H9 (cell line): ENCODE measurements at regions not wholly inside any gene's neighbourhood (a gene's known extent, or its start where the extent isn't known, plus 50 kb on each side); places are given as distances from the start of the nearest gene placed in this dataset.

Experiments used
- DNase-seq: peaks from one replicate; pipeline ENCODE4 v3.0.0-alpha.2; 2017
- H2AFZ ChIP-seq: one replicate; pipeline ENCODE4 v1.6.1; 2013; ENCODE audit warnings: mild to moderate bottlenecking, low read length, control low read depth, moderate library complexity
- H2AK5ac ChIP-seq: 2 replicates; pipeline ENCODE4 v1.6.1; 2013; ENCODE audit warnings: low read length, control low read depth, mixed read lengths; ENCODE audit not compliant: insufficient read length
- H2BK120ac ChIP-seq: one replicate; pipeline ENCODE4 v1.6.1; 2013; ENCODE audit warnings: low read depth, mild to moderate bottlenecking, low read length, control low read depth, inconsistent platforms; ENCODE audit not compliant: poor library complexity, severe bottlenecking
- H2BK12ac ChIP-seq: 2 replicates; pipeline ENCODE4 v1.6.1; 2013; ENCODE audit warnings: low read length, control low read depth, mixed read lengths, low read depth; ENCODE audit not compliant: insufficient read length
- H2BK15ac ChIP-seq: 2 replicates; pipeline ENCODE4 v1.6.1; 2013; ENCODE audit warnings: low read depth, low read length, control low read depth
- H2BK20ac ChIP-seq: one replicate; pipeline ENCODE4 v1.6.1; 2013; ENCODE audit warnings: low read depth, mild to moderate bottlenecking, low read length, control low read depth, inconsistent platforms; ENCODE audit not compliant: poor library complexity, severe bottlenecking
- H2BK5ac ChIP-seq: 2 replicates; pipeline ENCODE4 v1.6.1; 2013; ENCODE audit warnings: low read length, control low read depth, mixed read lengths; ENCODE audit not compliant: insufficient read length
- H3K14ac ChIP-seq: 2 replicates; pipeline ENCODE4 v1.6.1; 2013; ENCODE audit warnings: low read length, control low read depth; ENCODE audit not compliant: insufficient read depth
- H3K18ac ChIP-seq: 2 replicates; pipeline ENCODE4 v1.6.1; 2013; ENCODE audit warnings: low read depth, mild to moderate bottlenecking, mixed read lengths, low read length, control low read depth; ENCODE audit not compliant: insufficient read length
- H3K23ac ChIP-seq: 2 replicates; pipeline ENCODE4 v1.6.1; 2013; ENCODE audit warnings: low read length, control low read depth, mixed read lengths, low read depth; ENCODE audit not compliant: insufficient read length
- H3K23me2 ChIP-seq: 2 replicates; pipeline ENCODE4 v1.6.1; 2013; ENCODE audit warnings: low read depth, mild to moderate bottlenecking, mixed read lengths, low read length, control low read depth; ENCODE audit not compliant: insufficient read length, poor library complexity, severe bottlenecking
- H3K27ac ChIP-seq: 2 replicates; pipeline ENCODE4 v1.5.1; 2013; ENCODE audit warnings: low read length, control low read depth, mixed read lengths, low read depth; ENCODE audit not compliant: insufficient read length
- H3K27me3 ChIP-seq: 2 replicates; pipeline ENCODE4 v1.6.1; 2013; ENCODE audit warnings: low read length, control low read depth, inconsistent platforms; ENCODE audit not compliant: insufficient read depth
- H3K4ac ChIP-seq: 2 replicates; pipeline ENCODE4 v1.6.1; 2013; ENCODE audit warnings: low read depth, mild to moderate bottlenecking, control low read depth, inconsistent platforms, low read length, moderate library complexity
- H3K4me1 ChIP-seq: 2 replicates; pipeline ENCODE4 v1.6.1; 2013; ENCODE audit warnings: low read length, control low read depth, inconsistent platforms; ENCODE audit not compliant: insufficient read depth
- H3K4me2 ChIP-seq: 2 replicates; pipeline ENCODE4 v1.6.1; 2013; ENCODE audit warnings: low read length, control low read depth, mixed read lengths; ENCODE audit not compliant: insufficient read length, insufficient read depth
- H3K56ac ChIP-seq: 2 replicates; pipeline ENCODE4 v1.6.1; 2013; ENCODE audit warnings: low read depth, mild to moderate bottlenecking, mixed read lengths, low read length, control low read depth; ENCODE audit not compliant: insufficient read length
- H3K79me1 ChIP-seq: 2 replicates; pipeline ENCODE4 v1.6.1; 2013; ENCODE audit warnings: low read depth, mild to moderate bottlenecking, moderate library complexity, low read length, control low read depth, inconsistent platforms; ENCODE audit not compliant: insufficient read depth, poor library complexity, severe bottlenecking
- H3K79me2 ChIP-seq: 2 replicates; pipeline ENCODE4 v1.6.1; 2013; ENCODE audit warnings: low read length, control low read depth, inconsistent platforms; ENCODE audit not compliant: insufficient read depth
- H3K9ac ChIP-seq: 2 replicates; pipeline ENCODE4 v1.6.1; 2013; ENCODE audit warnings: low read length, control low read depth, mixed read lengths; ENCODE audit not compliant: insufficient read length; ENCODE audit errors: extremely low read depth
- H3K9me3 ChIP-seq: one replicate; pipeline ENCODE4 v1.6.1; 2013; ENCODE audit warnings: low read depth, low read length, inconsistent platforms; ENCODE audit not compliant: control insufficient read depth
- H3T11ph ChIP-seq: one replicate; pipeline ENCODE4 v1.6.1; 2013; ENCODE audit warnings: mild to moderate bottlenecking, low read length, control low read depth, inconsistent platforms
- H4K20me1 ChIP-seq: one replicate; pipeline ENCODE4 v1.6.1; 2013; ENCODE audit not compliant: control insufficient read depth, insufficient read length, insufficient read depth
- H4K5ac ChIP-seq: 2 replicates; pipeline ENCODE4 v1.6.1; 2013; ENCODE audit warnings: low read depth, mild to moderate bottlenecking, mixed read lengths, low read length, control low read depth; ENCODE audit not compliant: insufficient read length
- H4K8ac ChIP-seq: replicated peaks from 2 replicates; pipeline ENCODE4 v1.6.1; 2013; ENCODE audit warnings: low read length, control low read depth, mixed read lengths, low read depth; ENCODE audit not compliant: insufficient read length
- H4K91ac ChIP-seq: 2 replicates; pipeline ENCODE4 v1.6.1; 2013; ENCODE audit warnings: low read depth, mild to moderate bottlenecking, moderate library complexity, mixed read lengths, low read length, control low read depth; ENCODE audit not compliant: insufficient read length
- H3K27ac Mint-ChIP-seq, 3 experiments: 2 replicates in 2 of 3; 3 replicates in 1 of 3; pipeline ENCODE4 v1.8.0; 2020 to 2021; ENCODE audit warnings: mixed read lengths in 3 of 3, mild to moderate bottlenecking in 1 of 3, moderate library complexity in 1 of 3
- H3K27me3 Mint-ChIP-seq: 2 replicates; pipeline ENCODE4 v1.8.0; 2021; ENCODE audit warnings: low read depth, mild to moderate bottlenecking, moderate library complexity, mixed read lengths
- H3K36me3 Mint-ChIP-seq, 3 experiments: 2 replicates in 2 of 3; 3 replicates in 1 of 3; pipeline ENCODE4 v1.8.0; 2020 to 2021; ENCODE audit warnings: low read depth in 3 of 3, mixed read lengths in 3 of 3; ENCODE audit not compliant: insufficient read depth in 1 of 3
- H3K4me1 Mint-ChIP-seq, 2 experiments: 2 replicates each; pipeline ENCODE4 v1.8.0; 2020; ENCODE audit warnings: mixed read lengths in 2 of 2
- H3K4me3 Mint-ChIP-seq, 2 experiments: 2 replicates in 1 of 2; 3 replicates in 1 of 2; pipeline ENCODE4 v1.8.0; 2020 to 2021; ENCODE audit warnings: mild to moderate bottlenecking in 2 of 2, mixed read lengths in 2 of 2, moderate library complexity in 1 of 2
- H3K9me3 Mint-ChIP-seq, 2 experiments: 2 replicates in 1 of 2; 3 replicates in 1 of 2; pipeline ENCODE4 v1.8.0; 2020; ENCODE audit warnings: mild to moderate bottlenecking in 2 of 2, mixed read lengths in 2 of 2, moderate library complexity in 1 of 2
- WGBS: extraction: QIAGEN DNeasy Blood & Tissue Kit; methylation state at CpG from one replicate; pipeline ENCODE4 v1.1.7; 2013; ENCODE audit warnings: missing lambda C conversion rate, low lambda C conversion rate, mixed read lengths; ENCODE audit not compliant: insufficient read length; ENCODE audit errors: extremely low coverage; 5-methylcytosine and 5-hydroxymethylcytosine counted together
- TF ChIP-seq, protein P1 (sequence below): fragments of 200-600 bp; sonication (generic); conservative IDR thresholded peaks from 3 replicates; pipeline ENCODE4 v1.8.0; 2021; ENCODE audit warnings: antibody characterized with exemption, mild to moderate bottlenecking

DNA sequence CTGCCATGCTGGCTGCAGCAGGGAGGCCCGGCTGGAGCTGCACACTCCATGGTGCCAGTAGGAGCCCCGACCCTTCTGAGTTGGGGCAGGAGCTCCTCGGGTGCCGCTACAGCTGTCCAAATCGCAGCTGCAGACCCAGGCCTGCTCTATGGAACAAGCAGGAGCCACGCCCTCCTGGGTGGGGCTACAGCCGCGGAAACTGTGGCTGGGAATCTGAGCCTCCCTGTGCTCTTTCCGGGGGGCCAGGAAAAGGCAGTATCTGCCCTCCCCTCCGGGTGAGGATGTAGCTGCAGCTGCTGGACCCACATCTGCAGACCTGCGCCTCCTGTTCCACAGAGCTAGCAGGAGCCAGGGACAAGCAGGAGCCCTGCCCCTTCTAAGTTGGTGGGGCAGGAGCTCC is 278.9 kb upstream of the ACTBL2 start:
- H3K56ac ChIP-seq = no peak overlapping the region

More for the DNA sequence above, 278.9 kb upstream of the ACTBL2 start:
- Mint-ChIP-seq H3K27ac (no peak overlapping the region), H3K4me1 (peaks cover 0 to 2% of the 10 kb centered on the region in 2 experiments; a peak in 1 of 4 replicates), H3K4me3 (no peak overlapping the region), H3K27me3 (no peaks in the 10 kb centered on the region), H3K36me3 (no peaks in the 10 kb centered on the region; a peak in 1 of 7 replicates), H3K9me3 (no peaks in the 10 kb centered on the region; a peak in 1 of 5 replicates)
- H3K4me1 ChIP-seq = no peaks in the 10 kb centered on the region
- H3K9ac ChIP-seq = no peak overlapping the region
- no peak overlapping the region for H3K4ac ChIP-seq
- H3K23ac ChIP-seq = no peak overlapping the region
- no peaks in the 10 kb centered on the region for H4K20me1 ChIP-seq
- H3K27ac ChIP-seq = no peak overlapping the region
- H3K27me3 ChIP-seq = no peaks in the 10 kb centered on the region
- H3K14ac ChIP-seq = no peak overlapping the region; the same call in 1 of the 2 replicates
- no peak overlapping the region for H4K8ac ChIP-seq
- H2BK12ac ChIP-seq = no peak overlapping the region
- peak; percentile 34 for DNase-seq
- no peak overlapping the region for H2BK5ac ChIP-seq
- no peaks in the 10 kb centered on the region for H3K23me2 ChIP-seq
- no peaks in the 10 kb centered on the region for H3K79me2 ChIP-seq
- TF ChIP-seq, protein P1, sequence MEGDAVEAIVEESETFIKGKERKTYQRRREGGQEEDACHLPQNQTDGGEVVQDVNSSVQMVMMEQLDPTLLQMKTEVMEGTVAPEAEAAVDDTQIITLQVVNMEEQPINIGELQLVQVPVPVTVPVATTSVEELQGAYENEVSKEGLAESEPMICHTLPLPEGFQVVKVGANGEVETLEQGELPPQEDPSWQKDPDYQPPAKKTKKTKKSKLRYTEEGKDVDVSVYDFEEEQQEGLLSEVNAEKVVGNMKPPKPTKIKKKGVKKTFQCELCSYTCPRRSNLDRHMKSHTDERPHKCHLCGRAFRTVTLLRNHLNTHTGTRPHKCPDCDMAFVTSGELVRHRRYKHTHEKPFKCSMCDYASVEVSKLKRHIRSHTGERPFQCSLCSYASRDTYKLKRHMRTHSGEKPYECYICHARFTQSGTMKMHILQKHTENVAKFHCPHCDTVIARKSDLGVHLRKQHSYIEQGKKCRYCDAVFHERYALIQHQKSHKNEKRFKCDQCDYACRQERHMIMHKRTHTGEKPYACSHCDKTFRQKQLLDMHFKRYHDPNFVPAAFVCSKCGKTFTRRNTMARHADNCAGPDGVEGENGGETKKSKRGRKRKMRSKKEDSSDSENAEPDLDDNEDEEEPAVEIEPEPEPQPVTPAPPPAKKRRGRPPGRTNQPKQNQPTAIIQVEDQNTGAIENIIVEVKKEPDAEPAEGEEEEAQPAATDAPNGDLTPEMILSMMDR = no peak
- no peak overlapping the region for H2BK120ac ChIP-seq
- H2BK15ac ChIP-seq = no peak overlapping the region
- no peak overlapping the region for H3K4me2 ChIP-seq
- no peak overlapping the region for H2AFZ ChIP-seq
- no peak overlapping the region for H3T11ph ChIP-seq
- H2AK5ac ChIP-seq = no peak overlapping the region
- no CpG with 5 or more reads among the region's 11 CpGs for WGBS
- H4K91ac ChIP-seq = no peak overlapping the region
- H3K79me1 ChIP-seq = no peaks in the 10 kb centered on the region
- H2BK20ac ChIP-seq = no peak overlapping the region
- H3K18ac ChIP-seq = no peak overlapping the region
- H3K9me3 ChIP-seq = no peaks in the 10 kb centered on the region
- H4K5ac ChIP-seq = no peak overlapping the region
